IMR-90 (cell line): ENCODE measurements at regions not wholly inside any gene's neighbourhood (a gene's known extent, or its start where the extent isn't known, plus 50 kb on each side); places are given as distances from the start of the nearest gene placed in this dataset.

Experiments used
- ATAC-seq: fragments of 200-7000 bp; cut with Tn5 transposase; 2 replicates; pipeline ENCODE4 v1.9.1; 2020; ENCODE audit warnings: low read depth, mild to moderate bottlenecking, moderate library complexity
- BruUV-seq: library from RNA; stranded (reverse); fragments of 400-500 nt; replicated peaks from 2 replicates; lab custom pipeline; 2021; lab: Mats Ljungman, UMichigan
- CTCF ChIA-PET: fragments of 300-600 bp; formaldehyde crosslinking; extraction: SDS; loops from one replicate; lab custom pipeline; 2021; ENCODE audit warnings: antibody characterized with exemption; lab: Yijun Ruan, JAX
- POLR2A ChIA-PET: fragments of 300-600 bp; sonication (Branson Sonifier 250); formaldehyde crosslinking; loops from one replicate; lab custom pipeline; 2022; ENCODE audit warnings: antibody characterized with exemption; ENCODE audit not compliant: unreplicated experiment; lab: Charles Lee
- DNase-seq: peaks from one replicate; pipeline ENCODE4 v3.0.0; 2013
- H2AFZ ChIP-seq: replicated peaks from 2 replicates; pipeline ENCODE3; 2013; ENCODE audit warnings: low read length, mild to moderate bottlenecking; ENCODE audit not compliant: poor library complexity
- H2AK5ac ChIP-seq: 2 replicates; pipeline ENCODE4 v1.6.1; 2013; ENCODE audit warnings: low read depth, low read length, inconsistent platforms
- H2AK9ac ChIP-seq: replicated peaks from 2 replicates; pipeline ENCODE3; 2013; ENCODE audit warnings: mild to moderate bottlenecking, low read depth, low read length, moderate library complexity; ENCODE audit not compliant: poor library complexity
- H2BK120ac ChIP-seq: 2 replicates; pipeline ENCODE4 v1.6.1; 2013; ENCODE audit warnings: low read depth, low read length, inconsistent platforms
- H2BK15ac ChIP-seq: 3 replicates; pipeline ENCODE4 v1.6.1; 2013; ENCODE audit warnings: low read depth, low read length, inconsistent platforms
- H2BK20ac ChIP-seq: 2 replicates; pipeline ENCODE4 v1.6.1; 2013; ENCODE audit warnings: low read depth, mild to moderate bottlenecking, inconsistent platforms, low read length, moderate library complexity
- H2BK5ac ChIP-seq: 2 replicates; pipeline ENCODE4 v1.6.1; 2013; ENCODE audit warnings: mild to moderate bottlenecking, low read depth, low read length, inconsistent platforms; ENCODE audit not compliant: poor library complexity, severe bottlenecking
- H3K14ac ChIP-seq: replicated peaks from 2 replicates; pipeline ENCODE4 v1.6.1; 2013; ENCODE audit warnings: low read depth, low read length, inconsistent platforms
- H3K18ac ChIP-seq: 2 replicates; pipeline ENCODE4 v1.6.1; 2013; ENCODE audit warnings: low read depth, low read length, control low read depth
- H3K23ac ChIP-seq: 2 replicates; pipeline ENCODE4 v1.6.1; 2013; ENCODE audit warnings: low read depth, low read length, inconsistent platforms
- H3K27ac ChIP-seq: 2 replicates; pipeline ENCODE4 v1.5.1; 2013; ENCODE audit warnings: mild to moderate bottlenecking, control low read depth, low read length; ENCODE audit not compliant: insufficient read depth
- H3K27me3 ChIP-seq: 2 replicates; pipeline ENCODE4 v1.6.1; 2013; ENCODE audit warnings: low read length; ENCODE audit not compliant: control insufficient read depth, insufficient read depth
- H3K36me3 ChIP-seq: 2 replicates; pipeline ENCODE4 v1.6.1; 2013; ENCODE audit warnings: low read length, mixed read lengths; ENCODE audit not compliant: control insufficient read depth, insufficient read depth
- H3K4ac ChIP-seq: 2 replicates; pipeline ENCODE4 v1.6.1; 2013; ENCODE audit warnings: low read depth, low read length, inconsistent platforms
- H3K4me1 ChIP-seq: 2 replicates; pipeline ENCODE4 v1.6.1; 2013; ENCODE audit warnings: low read length, mixed read lengths; ENCODE audit not compliant: control insufficient read depth, insufficient read depth
- H3K4me2 ChIP-seq: 2 replicates; pipeline ENCODE4 v1.6.1; 2013; ENCODE audit warnings: low read depth, mild to moderate bottlenecking, control low read depth, low read length, moderate library complexity
- H3K4me3 ChIP-seq: 2 replicates; pipeline ENCODE4 v1.5.1; 2013; ENCODE audit warnings: low read depth, mild to moderate bottlenecking, control low read depth, low read length, moderate library complexity; ENCODE audit not compliant: insufficient read depth
- H3K56ac ChIP-seq: 2 replicates; pipeline ENCODE4 v1.6.1; 2013; ENCODE audit warnings: low read length, inconsistent platforms; ENCODE audit not compliant: insufficient read depth; ENCODE audit errors: extremely low read depth
- H3K79me1 ChIP-seq, 2 experiments: 2 replicates each; pipeline ENCODE4 v1.6.1; 2013; ENCODE audit warnings: low read length in 2 of 2, inconsistent platforms in 1 of 2, low read depth in 1 of 2
- H3K9ac ChIP-seq: 2 replicates; pipeline ENCODE4 v1.6.1; 2013; ENCODE audit warnings: low read depth, low read length, control low read depth
- H3K9me1 ChIP-seq: 2 replicates; pipeline ENCODE4 v1.6.1; 2013; ENCODE audit warnings: low read length, inconsistent platforms; ENCODE audit not compliant: insufficient read depth
- H3K9me3 ChIP-seq: 2 replicates; pipeline ENCODE4 v1.6.1; 2013; ENCODE audit warnings: low read length; ENCODE audit not compliant: control insufficient read depth, insufficient read depth
- H4K20me1 ChIP-seq: 2 replicates; pipeline ENCODE4 v1.6.1; 2013; ENCODE audit warnings: low read length, inconsistent platforms; ENCODE audit not compliant: insufficient read depth
- H4K5ac ChIP-seq: 2 replicates; pipeline ENCODE4 v1.6.1; 2013; ENCODE audit warnings: mild to moderate bottlenecking, low read depth, low read length, control low read depth
- H4K8ac ChIP-seq, 2 experiments: 2 replicates each; pipeline ENCODE4 v1.6.1; 2013; ENCODE audit warnings: low read depth in 2 of 2, low read length in 2 of 2, control low read depth in 1 of 2, inconsistent platforms in 1 of 2
- H4K91ac ChIP-seq: 2 replicates; pipeline ENCODE4 v1.6.1; 2013; ENCODE audit warnings: low read depth, low read length, inconsistent platforms; ENCODE audit not compliant: insufficient read depth
- BHLHE40 ChIP-seq: fragments of 150-350 bp; IDR thresholded peaks from 2 replicates; pipeline ENCODE4 v1.6.1; 2016; ENCODE audit warnings: mild to moderate bottlenecking, low read depth, low read length
- CEBPB ChIP-seq: IDR thresholded peaks from 2 replicates; pipeline ENCODE4 v1.6.1; 2012; ENCODE audit warnings: low read depth, low read length, improper control_type of control experiment
- CHD1 ChIP-seq: IDR thresholded peaks from 2 replicates; pipeline ENCODE4 v1.6.1; 2012; ENCODE audit warnings: low read depth, low read length, improper control_type of control experiment
- CTCF ChIP-seq: conservative IDR thresholded peaks from 2 replicates; pipeline ENCODE4 v1.5.1; 2012; ENCODE audit warnings: mild to moderate bottlenecking, low read depth, low read length, improper control_type of control experiment
- ELK1 ChIP-seq: fragments of 150-350 bp; IDR thresholded peaks from 2 replicates; pipeline ENCODE4 v1.6.1; 2016; ENCODE audit warnings: low read depth, mild to moderate bottlenecking, low read length, moderate library complexity, borderline replicate concordance
- FOS ChIP-seq: fragments of 150-350 bp; IDR thresholded peaks from 2 replicates; pipeline ENCODE4 v1.6.1; 2016; ENCODE audit warnings: low read depth, low read length
- MAFK ChIP-seq: IDR thresholded peaks from 2 replicates; pipeline ENCODE4 v1.6.1; 2012; ENCODE audit warnings: low read depth, low read length, improper control_type of control experiment
- MAZ ChIP-seq: IDR thresholded peaks from 2 replicates; pipeline ENCODE4 v1.6.1; 2012; ENCODE audit warnings: low read depth, mild to moderate bottlenecking, low read length, improper control_type of control experiment, moderate library complexity, borderline replicate concordance
- MXI1 ChIP-seq: IDR thresholded peaks from 2 replicates; pipeline ENCODE4 v1.6.1; 2012; ENCODE audit warnings: low read depth, mild to moderate bottlenecking, low read length, moderate library complexity, borderline replicate concordance
- NFE2L2 ChIP-seq: fragments of 150-350 bp; IDR thresholded peaks from 2 replicates; pipeline ENCODE4 v1.6.1; 2016; ENCODE audit warnings: low read depth, mild to moderate bottlenecking, low read length
- POLR2A ChIP-seq: IDR thresholded peaks from 2 replicates; pipeline ENCODE4 v1.6.1; 2012; ENCODE audit warnings: mild to moderate bottlenecking, low read depth, low read length
- RAD21 ChIP-seq: IDR thresholded peaks from 2 replicates; pipeline ENCODE4 v1.6.1; 2012; ENCODE audit warnings: low read length, improper control_type of control experiment
- RFX5 ChIP-seq: IDR thresholded peaks from 2 replicates; pipeline ENCODE4 v1.8.0; 2012; ENCODE audit warnings: low read depth, mild to moderate bottlenecking, low read length, moderate library complexity
- SMC3 ChIP-seq: fragments of 150-350 bp; IDR thresholded peaks from 2 replicates; pipeline ENCODE4 v1.6.1; 2016; ENCODE audit warnings: low read depth, mild to moderate bottlenecking, antibody characterized with exemption, low read length, moderate library complexity
- USF2 ChIP-seq: fragments of 150-350 bp; IDR thresholded peaks from 2 replicates; pipeline ENCODE4 v1.6.1; 2017; ENCODE audit warnings: mild to moderate bottlenecking, antibody characterized with exemption, low read length, low read depth
- WGBS, 2 experiments: methylation state at CpG; one replicate each; pipeline versions ENCODE4 v1.1.5 to v1.1.7; 2013; ENCODE audit warnings: missing lambda C conversion rate in 2 of 2; ENCODE audit not compliant: insufficient read length in 1 of 2; ENCODE audit errors: extremely low coverage in 2 of 2; 5-methylcytosine and 5-hydroxymethylcytosine counted together
- dilution Hi-C: fragments of 300-500 bp; cut with HindIII; formaldehyde crosslinking; loops from one replicate; pipeline ENCODE4 v1.14.3; 2018; ENCODE audit warnings: low sequenced_read_pairs; ENCODE audit not compliant: unreplicated experiment
- in situ Hi-C: fragments of 300-500 bp; cut with MboI; formaldehyde crosslinking; loops from 3 replicates; pipeline ENCODE4 v1.14.3; 2019; ENCODE audit warnings: low sequenced_read_pairs, inconsistent platforms, mixed read lengths
- intact Hi-C: fragments of 100-400 bp; cut with micrococcal nuclease; formaldehyde crosslinking; loops from 2 replicates; pipeline ENCODE4 v1.10.0; 2022

- H4K5ac ChIP-seq: no peak overlapping the region
- peak; percentile 69 for ATAC-seq
Observed at GRCh38 chr16:17723531-17724134, 252.9 kb upstream of the XYLT1 start.

More at GRCh38 chr16:17723531-17724134, 252.9 kb upstream of the XYLT1 start:
- Histone ChIP-seq H3K18ac (0 out of 2 replicates have a peak overlapping the region, but pooled peaks have one; percentile 48), H3K9me1 (no peaks in the 10 kb centered on the region), H3K23ac (no peak overlapping the region; the same call in 1 of the 2 replicates), H2BK120ac (peak overlapping the region; percentile 77), H2AFZ (peak overlapping the region; percentile 53), H2AK5ac (no peak overlapping the region; the same call in 1 of the 2 replicates), H3K9me3 (no peaks in the 10 kb centered on the region), H3K79me1 (no peaks in the 10 kb centered on the region), H3K36me3 (no peaks in the 10 kb centered on the region), H2BK20ac (peak overlapping the region; percentile 35; the same call in 1 of the 2 replicates), H3K14ac (peak overlapping the region; percentile 32; the same call in 1 of the 2 replicates), H4K8ac (peak overlapping the region in 1 of 2 experiments; percentile 66; a peak in 1 of 4 replicates), H3K27me3 (no peaks in the 10 kb centered on the region), H2BK15ac (no peak overlapping the region; the same call in 2 of the 3 replicates), H3K4me2 (peak overlapping the region; percentile 9; the same call in 1 of the 2 replicates), H3K4ac (peak overlapping the region; percentile 76), H2BK5ac (peak overlapping the region; percentile 93), H4K91ac (peak overlapping the region; percentile 72), H3K56ac (no peak overlapping the region), H3K4me1 (peaks cover 4% of the 10 kb centered on the region), H3K9ac (no peak overlapping the region), H2AK9ac (no peak overlapping the region), H4K20me1 (no peaks in the 10 kb centered on the region), H3K27ac (peak overlapping the region; percentile 97; the same call in 1 of the 2 replicates), H3K4me3 (no peak overlapping the region)
- no TSS peak for BruUV-seq
- CTCF ChIA-PET: interaction anchor here (0.5 kb wide), 1 partner anchor 9 kb away, joined by 4 read pairs; no protein-coding TSS in a partner anchor
- dilution Hi-C loops (no loop called here), intact Hi-C loops (no loop called here), in situ Hi-C loops (no loop called here)
- WGBS, 2 experiments: no CpG with 5 or more reads among the region's 10 CpGs
- POLR2A ChIA-PET: no interaction called here
- TF ChIP-seq MAZ (no peak), RAD21 (no peak), BHLHE40 (no peak), POLR2A (no peak), USF2 (no peak), RFX5 (no peak), ELK1 (no peak), CTCF (no peak), NFE2L2 (no peak), CEBPB (no peak), FOS (no peak), SMC3 (no peak), MXI1 (no peak), CHD1 (no peak), MAFK (no peak)
- peak; percentile 72 for DNase-seq
